IMR-90 (cell line): ENCODE measurements at regions not wholly inside any gene's neighbourhood (a gene's known extent, or its start where the extent isn't known, plus 50 kb on each side); places are given as distances from the start of the nearest gene placed in this dataset.

Experiments
- ATAC-seq: fragments of 200-7000 bp; cut with Tn5 transposase; 2 replicates; pipeline ENCODE4 v1.9.1; 2020; ENCODE audit warnings: low read depth, mild to moderate bottlenecking, moderate library complexity
- BruUV-seq: library from RNA; stranded (reverse); fragments of 400-500 nt; replicated peaks from 2 replicates; lab custom pipeline; 2021; lab: Mats Ljungman, UMichigan
- CTCF ChIA-PET: fragments of 300-600 bp; formaldehyde crosslinking; extraction: SDS; loops from one replicate; lab custom pipeline; 2021; ENCODE audit warnings: antibody characterized with exemption; lab: Yijun Ruan, JAX
- POLR2A ChIA-PET: fragments of 300-600 bp; sonication (Branson Sonifier 250); formaldehyde crosslinking; loops from one replicate; lab custom pipeline; 2022; ENCODE audit warnings: antibody characterized with exemption; ENCODE audit not compliant: unreplicated experiment; lab: Charles Lee
- DNase-seq: peaks from one replicate; pipeline ENCODE4 v3.0.0; 2013
- H2AFZ ChIP-seq: replicated peaks from 2 replicates; pipeline ENCODE3; 2013; ENCODE audit warnings: low read length, mild to moderate bottlenecking; ENCODE audit not compliant: poor library complexity
- H2AK5ac ChIP-seq: 2 replicates; pipeline ENCODE4 v1.6.1; 2013; ENCODE audit warnings: low read depth, low read length, inconsistent platforms
- H2AK9ac ChIP-seq: replicated peaks from 2 replicates; pipeline ENCODE3; 2013; ENCODE audit warnings: mild to moderate bottlenecking, low read depth, low read length, moderate library complexity; ENCODE audit not compliant: poor library complexity
- H2BK120ac ChIP-seq: 2 replicates; pipeline ENCODE4 v1.6.1; 2013; ENCODE audit warnings: low read depth, low read length, inconsistent platforms
- H2BK15ac ChIP-seq: 3 replicates; pipeline ENCODE4 v1.6.1; 2013; ENCODE audit warnings: low read depth, low read length, inconsistent platforms
- H2BK20ac ChIP-seq: 2 replicates; pipeline ENCODE4 v1.6.1; 2013; ENCODE audit warnings: low read depth, mild to moderate bottlenecking, inconsistent platforms, low read length, moderate library complexity
- H2BK5ac ChIP-seq: 2 replicates; pipeline ENCODE4 v1.6.1; 2013; ENCODE audit warnings: mild to moderate bottlenecking, low read depth, low read length, inconsistent platforms; ENCODE audit not compliant: poor library complexity, severe bottlenecking
- H3K14ac ChIP-seq: replicated peaks from 2 replicates; pipeline ENCODE4 v1.6.1; 2013; ENCODE audit warnings: low read depth, low read length, inconsistent platforms
- H3K18ac ChIP-seq: 2 replicates; pipeline ENCODE4 v1.6.1; 2013; ENCODE audit warnings: low read depth, low read length, control low read depth
- H3K23ac ChIP-seq: 2 replicates; pipeline ENCODE4 v1.6.1; 2013; ENCODE audit warnings: low read depth, low read length, inconsistent platforms
- H3K27ac ChIP-seq: 2 replicates; pipeline ENCODE4 v1.5.1; 2013; ENCODE audit warnings: mild to moderate bottlenecking, control low read depth, low read length; ENCODE audit not compliant: insufficient read depth
- H3K27me3 ChIP-seq: 2 replicates; pipeline ENCODE4 v1.6.1; 2013; ENCODE audit warnings: low read length; ENCODE audit not compliant: control insufficient read depth, insufficient read depth
- H3K36me3 ChIP-seq: 2 replicates; pipeline ENCODE4 v1.6.1; 2013; ENCODE audit warnings: low read length, mixed read lengths; ENCODE audit not compliant: control insufficient read depth, insufficient read depth
- H3K4ac ChIP-seq: 2 replicates; pipeline ENCODE4 v1.6.1; 2013; ENCODE audit warnings: low read depth, low read length, inconsistent platforms
- H3K4me1 ChIP-seq: 2 replicates; pipeline ENCODE4 v1.6.1; 2013; ENCODE audit warnings: low read length, mixed read lengths; ENCODE audit not compliant: control insufficient read depth, insufficient read depth
- H3K4me2 ChIP-seq: 2 replicates; pipeline ENCODE4 v1.6.1; 2013; ENCODE audit warnings: low read depth, mild to moderate bottlenecking, control low read depth, low read length, moderate library complexity
- H3K4me3 ChIP-seq: 2 replicates; pipeline ENCODE4 v1.5.1; 2013; ENCODE audit warnings: low read depth, mild to moderate bottlenecking, control low read depth, low read length, moderate library complexity; ENCODE audit not compliant: insufficient read depth
- H3K56ac ChIP-seq: 2 replicates; pipeline ENCODE4 v1.6.1; 2013; ENCODE audit warnings: low read length, inconsistent platforms; ENCODE audit not compliant: insufficient read depth; ENCODE audit errors: extremely low read depth
- H3K79me1 ChIP-seq, 2 experiments: 2 replicates each; pipeline ENCODE4 v1.6.1; 2013; ENCODE audit warnings: low read length in 2 of 2, inconsistent platforms in 1 of 2, low read depth in 1 of 2
- H3K9ac ChIP-seq: 2 replicates; pipeline ENCODE4 v1.6.1; 2013; ENCODE audit warnings: low read depth, low read length, control low read depth
- H3K9me1 ChIP-seq: 2 replicates; pipeline ENCODE4 v1.6.1; 2013; ENCODE audit warnings: low read length, inconsistent platforms; ENCODE audit not compliant: insufficient read depth
- H3K9me3 ChIP-seq: 2 replicates; pipeline ENCODE4 v1.6.1; 2013; ENCODE audit warnings: low read length; ENCODE audit not compliant: control insufficient read depth, insufficient read depth
- H4K20me1 ChIP-seq: 2 replicates; pipeline ENCODE4 v1.6.1; 2013; ENCODE audit warnings: low read length, inconsistent platforms; ENCODE audit not compliant: insufficient read depth
- H4K5ac ChIP-seq: 2 replicates; pipeline ENCODE4 v1.6.1; 2013; ENCODE audit warnings: mild to moderate bottlenecking, low read depth, low read length, control low read depth
- H4K8ac ChIP-seq, 2 experiments: 2 replicates each; pipeline ENCODE4 v1.6.1; 2013; ENCODE audit warnings: low read depth in 2 of 2, low read length in 2 of 2, control low read depth in 1 of 2, inconsistent platforms in 1 of 2
- H4K91ac ChIP-seq: 2 replicates; pipeline ENCODE4 v1.6.1; 2013; ENCODE audit warnings: low read depth, low read length, inconsistent platforms; ENCODE audit not compliant: insufficient read depth
- CHD1 ChIP-seq: IDR thresholded peaks from 2 replicates; pipeline ENCODE4 v1.6.1; 2012; ENCODE audit warnings: low read depth, low read length, improper control_type of control experiment
- FOS ChIP-seq: fragments of 150-350 bp; IDR thresholded peaks from 2 replicates; pipeline ENCODE4 v1.6.1; 2016; ENCODE audit warnings: low read depth, low read length
- MAFK ChIP-seq: IDR thresholded peaks from 2 replicates; pipeline ENCODE4 v1.6.1; 2012; ENCODE audit warnings: low read depth, low read length, improper control_type of control experiment
- MXI1 ChIP-seq: IDR thresholded peaks from 2 replicates; pipeline ENCODE4 v1.6.1; 2012; ENCODE audit warnings: low read depth, mild to moderate bottlenecking, low read length, moderate library complexity, borderline replicate concordance
- RAD21 ChIP-seq: IDR thresholded peaks from 2 replicates; pipeline ENCODE4 v1.6.1; 2012; ENCODE audit warnings: low read length, improper control_type of control experiment
- RCOR1 ChIP-seq: IDR thresholded peaks from 2 replicates; pipeline ENCODE4 v1.6.1; 2012; ENCODE audit warnings: mild to moderate bottlenecking, low read length, improper control_type of control experiment; ENCODE audit not compliant: insufficient replicate concordance
- WGBS, 2 experiments: methylation state at CpG; one replicate each; pipeline versions ENCODE4 v1.1.5 to v1.1.7; 2013; ENCODE audit warnings: missing lambda C conversion rate in 2 of 2; ENCODE audit not compliant: insufficient read length in 1 of 2; ENCODE audit errors: extremely low coverage in 2 of 2; 5-methylcytosine and 5-hydroxymethylcytosine counted together
- dilution Hi-C: fragments of 300-500 bp; cut with HindIII; formaldehyde crosslinking; loops from one replicate; pipeline ENCODE4 v1.14.3; 2018; ENCODE audit warnings: low sequenced_read_pairs; ENCODE audit not compliant: unreplicated experiment
- in situ Hi-C: fragments of 300-500 bp; cut with MboI; formaldehyde crosslinking; loops from 3 replicates; pipeline ENCODE4 v1.14.3; 2019; ENCODE audit warnings: low sequenced_read_pairs, inconsistent platforms, mixed read lengths
- intact Hi-C: fragments of 100-400 bp; cut with micrococcal nuclease; formaldehyde crosslinking; loops from 2 replicates; pipeline ENCODE4 v1.10.0; 2022
- TF ChIP-seq, protein P1 (sequence below): fragments of 150-350 bp; IDR thresholded peaks from 2 replicates; pipeline ENCODE4 v1.6.1; 2017; ENCODE audit warnings: mild to moderate bottlenecking, antibody characterized with exemption, low read length, low read depth

DNA sequence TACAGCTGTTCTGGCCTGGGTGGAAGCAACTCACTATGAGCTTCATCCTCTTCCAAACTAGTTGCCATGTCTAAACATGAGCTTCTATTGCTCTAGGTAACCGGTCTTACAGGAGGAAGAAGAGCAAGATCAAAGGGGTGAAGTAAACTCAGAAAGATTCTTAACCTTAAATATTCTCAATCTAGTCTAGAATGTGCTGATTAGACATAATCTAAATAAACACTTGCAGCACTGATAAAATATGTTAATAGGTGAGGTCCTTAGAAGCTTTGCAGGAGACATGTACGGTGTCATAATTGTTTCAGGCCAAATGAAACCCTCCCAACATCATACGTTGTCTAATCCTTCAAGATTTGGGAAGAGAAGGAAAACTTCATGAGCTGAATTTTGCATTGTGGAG lies 431.6 kb upstream of the FSHR start:
- H3K27me3 ChIP-seq = no peaks in the 10 kb centered on the region
- no peak for TF ChIP-seq RCOR1
- TF ChIP-seq, protein P1, sequence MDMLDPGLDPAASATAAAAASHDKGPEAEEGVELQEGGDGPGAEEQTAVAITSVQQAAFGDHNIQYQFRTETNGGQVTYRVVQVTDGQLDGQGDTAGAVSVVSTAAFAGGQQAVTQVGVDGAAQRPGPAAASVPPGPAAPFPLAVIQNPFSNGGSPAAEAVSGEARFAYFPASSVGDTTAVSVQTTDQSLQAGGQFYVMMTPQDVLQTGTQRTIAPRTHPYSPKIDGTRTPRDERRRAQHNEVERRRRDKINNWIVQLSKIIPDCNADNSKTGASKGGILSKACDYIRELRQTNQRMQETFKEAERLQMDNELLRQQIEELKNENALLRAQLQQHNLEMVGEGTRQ = no peak
- no peak for TF ChIP-seq MXI1
- peak; percentile 89 for TF ChIP-seq MAFK
- no peak for TF ChIP-seq RAD21
- no peak for TF ChIP-seq CHD1
- TF ChIP-seq FOS = no peak
- no peak overlapping the region for H2BK5ac ChIP-seq
- H3K4me2 ChIP-seq = no peak overlapping the region
- no peak overlapping the region for H2BK120ac ChIP-seq
- no peak overlapping the region for H3K56ac ChIP-seq
- H2AFZ ChIP-seq = no peak overlapping the region
- no peak overlapping the region for H3K14ac ChIP-seq
- H3K4me1 ChIP-seq = no peaks in the 10 kb centered on the region
- CTCF ChIA-PET = no interaction called here
- no peak overlapping the region for H4K8ac ChIP-seq
- BruUV-seq = no TSS peak
- POLR2A ChIA-PET = no interaction called here
- H3K23ac ChIP-seq = no peak overlapping the region
- H3K4ac ChIP-seq = no peak overlapping the region
- no peaks in the 10 kb centered on the region for H4K20me1 ChIP-seq
- intact Hi-C loops = no loop called here
- no peak overlapping the region for H2AK9ac ChIP-seq
- in situ Hi-C loops = no loop called here
- no peak overlapping the region for H4K5ac ChIP-seq
- H2BK15ac ChIP-seq = no peak overlapping the region
- no peaks in the 10 kb centered on the region for H3K36me3 ChIP-seq
- H2AK5ac ChIP-seq = no peak overlapping the region
- DNase-seq = no peak
- no peak overlapping the region for H2BK20ac ChIP-seq
- H3K4me3 ChIP-seq = no peak overlapping the region
- no peak overlapping the region for H3K27ac ChIP-seq
- no peaks in the 10 kb centered on the region for H3K9me1 ChIP-seq
- no peak overlapping the region for H3K9ac ChIP-seq
- peaks cover 5% of the 10 kb centered on the region; the same call in 1 of the 2 replicates for H3K9me3 ChIP-seq
- dilution Hi-C loops = no loop called here
- no peak for ATAC-seq
- no CpG with 5 or more reads among the region's 3 CpGs for WGBS, 2 experiments
- no peaks in the 10 kb centered on the region for H3K79me1 ChIP-seq
- no peak overlapping the region for H4K91ac ChIP-seq
- no peak overlapping the region for H3K18ac ChIP-seq
